Ishikawa (cell line): ENCODE measurements at regions not wholly inside any gene's neighbourhood (a gene's known extent, or its start where the extent isn't known, plus 50 kb on each side); places are given as distances from the start of the nearest gene placed in this dataset.

Experiments
- CEBPB ChIP-seq: IDR thresholded peaks from 2 replicates; pipeline ENCODE4 v1.6.1; 2012
- EP300 ChIP-seq: IDR thresholded peaks from 2 replicates; pipeline ENCODE4 v1.6.1; 2012; ENCODE audit warnings: borderline replicate concordance
- FOXM1 ChIP-seq: IDR thresholded peaks from 2 replicates; pipeline ENCODE4 v1.6.1; 2012; ENCODE audit warnings: low read depth, borderline replicate concordance
- MAX ChIP-seq: IDR thresholded peaks from 2 replicates; pipeline ENCODE4 v1.6.1; 2012
- RAD21 ChIP-seq: IDR thresholded peaks from 2 replicates; pipeline ENCODE4 v1.6.1; 2012; ENCODE audit warnings: low read depth
- TCF12 ChIP-seq: IDR thresholded peaks from 2 replicates; pipeline ENCODE4 v1.6.1; 2012; ENCODE audit warnings: low read depth
- TEAD4 ChIP-seq: IDR thresholded peaks from 2 replicates; pipeline ENCODE4 v1.6.1; 2012
- TF ChIP-seq, protein P1 (sequence below): IDR thresholded peaks from 2 replicates; pipeline ENCODE4 v1.6.1; 2012; ENCODE audit warnings: low read depth, mild to moderate bottlenecking

- TF ChIP-seq RAD21 = no peak
- no peak for TF ChIP-seq FOXM1
- TF ChIP-seq CEBPB = no peak
- TF ChIP-seq TCF12 = no peak
- no peak for TF ChIP-seq TEAD4
- TF ChIP-seq, protein P1, sequence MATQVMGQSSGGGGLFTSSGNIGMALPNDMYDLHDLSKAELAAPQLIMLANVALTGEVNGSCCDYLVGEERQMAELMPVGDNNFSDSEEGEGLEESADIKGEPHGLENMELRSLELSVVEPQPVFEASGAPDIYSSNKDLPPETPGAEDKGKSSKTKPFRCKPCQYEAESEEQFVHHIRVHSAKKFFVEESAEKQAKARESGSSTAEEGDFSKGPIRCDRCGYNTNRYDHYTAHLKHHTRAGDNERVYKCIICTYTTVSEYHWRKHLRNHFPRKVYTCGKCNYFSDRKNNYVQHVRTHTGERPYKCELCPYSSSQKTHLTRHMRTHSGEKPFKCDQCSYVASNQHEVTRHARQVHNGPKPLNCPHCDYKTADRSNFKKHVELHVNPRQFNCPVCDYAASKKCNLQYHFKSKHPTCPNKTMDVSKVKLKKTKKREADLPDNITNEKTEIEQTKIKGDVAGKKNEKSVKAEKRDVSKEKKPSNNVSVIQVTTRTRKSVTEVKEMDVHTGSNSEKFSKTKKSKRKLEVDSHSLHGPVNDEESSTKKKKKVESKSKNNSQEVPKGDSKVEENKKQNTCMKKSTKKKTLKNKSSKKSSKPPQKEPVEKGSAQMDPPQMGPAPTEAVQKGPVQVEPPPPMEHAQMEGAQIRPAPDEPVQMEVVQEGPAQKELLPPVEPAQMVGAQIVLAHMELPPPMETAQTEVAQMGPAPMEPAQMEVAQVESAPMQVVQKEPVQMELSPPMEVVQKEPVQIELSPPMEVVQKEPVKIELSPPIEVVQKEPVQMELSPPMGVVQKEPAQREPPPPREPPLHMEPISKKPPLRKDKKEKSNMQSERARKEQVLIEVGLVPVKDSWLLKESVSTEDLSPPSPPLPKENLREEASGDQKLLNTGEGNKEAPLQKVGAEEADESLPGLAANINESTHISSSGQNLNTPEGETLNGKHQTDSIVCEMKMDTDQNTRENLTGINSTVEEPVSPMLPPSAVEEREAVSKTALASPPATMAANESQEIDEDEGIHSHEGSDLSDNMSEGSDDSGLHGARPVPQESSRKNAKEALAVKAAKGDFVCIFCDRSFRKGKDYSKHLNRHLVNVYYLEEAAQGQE = no peak
- TF ChIP-seq MAX = no peak
- TF ChIP-seq EP300 = no peak
Measured at GRCh38 chr4:189177130-189177529, 763.5 kb upstream of the FRG1 start.
